ENCODE measurements at regions not wholly inside any gene's neighbourhood (a gene's known extent, or its start where the extent isn't known, plus 50 kb on each side); places are given as distances from the start of the nearest gene placed in this dataset.

DNA sequence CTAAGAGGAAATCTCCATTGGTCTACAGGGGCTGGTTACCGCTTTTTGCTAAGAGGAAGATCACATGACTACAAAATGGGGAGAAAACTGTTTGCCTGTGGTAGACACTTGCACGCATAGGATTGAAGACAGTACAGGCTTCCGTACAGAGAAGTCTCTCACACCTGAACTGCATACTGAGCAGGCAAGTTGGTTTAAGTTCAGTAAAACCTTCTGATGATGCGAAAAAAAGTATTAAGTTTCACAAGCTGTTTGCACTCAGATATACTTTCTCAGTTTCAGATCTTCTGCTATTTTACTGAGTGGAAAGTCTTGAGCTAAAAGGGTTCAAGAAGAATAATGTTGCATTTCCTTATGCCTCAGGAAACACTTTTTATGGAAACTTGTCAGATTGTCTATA, 292.2 kb upstream of the MC4R start:
- no peak for DNase-seq (ENCODE audit: low spot score)

DNA sequence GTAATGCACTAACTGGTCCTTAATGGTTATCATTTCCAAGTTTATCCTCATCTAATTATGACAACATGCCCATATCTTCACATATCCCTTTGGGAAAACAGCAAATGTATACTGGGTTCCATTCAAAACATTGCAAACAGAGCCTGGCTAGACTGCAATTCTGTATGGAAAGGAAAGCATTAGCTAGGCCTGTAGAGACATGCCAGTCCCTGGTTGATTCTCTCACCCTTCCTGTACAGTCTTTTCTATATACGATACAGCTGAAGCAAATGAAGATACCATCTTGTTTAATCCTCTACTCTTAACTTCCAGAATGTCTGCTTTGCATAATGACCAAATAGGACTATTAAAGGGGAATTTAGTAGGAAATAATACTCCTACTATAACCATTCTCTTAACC, 294.4 kb upstream of the MC4R start:
- no peak for DNase-seq (ENCODE audit: low spot score)

GRCh38 chr18:60668583-60668982, 296.0 kb upstream of the MC4R start:
- no peak for DNase-seq (ENCODE audit: low spot score)

DNA sequence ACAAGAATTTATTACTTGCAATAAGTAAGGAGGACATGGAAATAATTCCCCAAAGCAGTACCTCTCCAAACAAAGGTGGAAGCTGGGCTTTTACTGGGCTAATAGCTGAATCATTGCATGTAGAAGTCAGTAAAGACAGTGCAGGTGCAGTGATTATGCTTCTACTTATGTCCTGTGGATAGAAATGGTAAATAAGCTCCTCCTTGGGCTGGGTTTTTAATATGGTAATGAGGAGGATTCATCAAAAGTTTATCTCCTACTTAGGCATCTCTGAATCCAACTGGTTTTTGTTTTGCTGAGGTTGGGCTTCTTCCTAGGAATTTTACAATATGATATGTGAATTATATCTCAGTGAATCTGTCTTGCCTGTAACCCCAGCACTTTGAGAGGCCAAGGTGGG, 297.4 kb upstream of the MC4R start:
- no peak for DNase-seq (ENCODE audit: low spot score)

- DNase-seq (ENCODE audit: low spot score) = no peak
Observed at GRCh38 chr18:60671021-60671420, 298.4 kb upstream of the MC4R start.

- DNase-seq (ENCODE audit: low spot score) = no peak
Observed at GRCh38 chr18:60675126-60675525, 302.6 kb upstream of the MC4R start.

DNA sequence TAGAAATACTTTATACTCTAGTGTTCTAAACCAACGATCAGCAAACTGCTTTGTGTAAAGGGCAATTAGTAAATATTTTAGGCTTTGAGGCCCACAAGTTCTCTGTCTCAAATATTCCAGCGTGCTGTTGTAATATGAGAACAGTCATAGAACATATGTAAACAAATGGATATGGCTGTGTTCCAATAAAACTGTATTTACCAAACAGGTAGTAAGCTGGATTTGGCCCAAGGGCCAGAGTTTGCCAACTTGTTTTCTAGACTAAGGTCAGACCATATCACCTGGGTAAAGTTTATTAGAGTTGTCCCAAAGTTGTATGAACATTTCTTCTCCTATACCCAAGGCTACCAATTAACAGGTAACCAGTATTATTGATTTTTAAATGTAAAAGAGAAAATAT, 303.2 kb upstream of the MC4R start:
- no peak for DNase-seq (ENCODE audit: low spot score)

- DNase-seq (ENCODE audit: low spot score) = no peak
Observed at GRCh38 chr18:60676815-60677214, 304.2 kb upstream of the MC4R start.

- peak; percentile 18 for DNase-seq (ENCODE audit: low spot score)
Observed at GRCh38 chr18:60684843-60685513, 312.4 kb upstream of the MC4R start.

DNA sequence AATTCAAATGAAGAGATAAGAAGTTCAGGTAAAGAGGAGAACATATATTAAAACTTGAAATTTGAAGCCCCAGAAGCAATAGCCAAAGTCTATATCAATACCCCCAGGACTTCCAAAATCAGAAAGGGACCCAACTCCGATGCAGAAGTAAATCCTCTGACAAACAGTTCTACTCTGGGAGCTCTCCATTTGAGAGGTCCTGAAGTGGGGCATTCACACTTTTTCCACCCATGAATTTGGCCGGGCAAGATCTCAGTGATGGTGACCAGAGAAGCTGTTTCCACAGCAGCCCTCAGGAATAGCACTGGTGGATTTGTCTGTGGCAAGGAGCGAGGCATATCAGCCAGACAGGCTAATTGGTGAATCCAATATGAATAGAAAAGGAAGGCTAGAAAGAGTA, 313.6 kb upstream of the MC4R start:
- no peak for DNase-seq (ENCODE audit: low spot score)

DNA sequence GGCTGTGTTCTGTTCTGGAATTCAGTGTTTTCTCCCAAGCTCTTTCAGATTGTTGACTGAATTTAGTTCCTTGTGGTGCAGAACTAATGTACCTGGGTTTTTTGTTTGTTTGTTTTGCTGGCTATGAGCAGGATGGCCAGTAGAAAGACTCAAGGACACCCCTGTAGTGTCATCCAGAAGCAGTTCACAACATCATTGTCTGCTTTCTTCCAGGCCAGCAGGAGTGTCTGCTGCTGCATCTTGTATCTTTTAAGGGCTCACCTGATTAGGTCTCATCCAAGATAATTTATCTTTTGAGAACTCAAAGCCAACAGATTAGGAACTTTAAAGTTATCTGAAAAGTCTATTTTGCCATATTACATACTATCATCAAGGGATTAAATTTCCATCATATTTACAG, 318.5 kb upstream of the MC4R start:
- no peak for DNase-seq (ENCODE audit: low spot score)

- DNase-seq (ENCODE audit: low spot score) = no peak
Observed at GRCh38 chr18:60693426-60693825, 320.9 kb upstream of the MC4R start.

DNA sequence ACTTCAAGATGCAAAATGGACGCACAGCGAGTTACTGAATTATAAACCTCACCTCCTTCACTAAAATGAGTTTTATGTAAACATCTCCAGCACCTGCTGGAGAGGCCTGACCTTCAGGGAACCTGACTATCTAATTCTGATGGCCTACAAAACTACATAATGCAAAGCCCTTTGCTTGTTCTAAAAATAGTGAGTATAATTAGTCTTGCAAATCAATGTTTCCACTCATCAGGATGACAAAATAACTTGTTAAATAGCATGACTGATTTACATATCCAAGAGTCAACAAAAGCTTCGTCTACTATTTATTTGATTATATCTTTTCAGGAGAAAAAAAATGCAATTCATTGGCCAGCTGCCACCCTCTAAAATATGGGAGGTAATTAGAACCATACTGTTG, 326.3 kb upstream of the MC4R start:
- no peak for DNase-seq (ENCODE audit: low spot score)

DNA sequence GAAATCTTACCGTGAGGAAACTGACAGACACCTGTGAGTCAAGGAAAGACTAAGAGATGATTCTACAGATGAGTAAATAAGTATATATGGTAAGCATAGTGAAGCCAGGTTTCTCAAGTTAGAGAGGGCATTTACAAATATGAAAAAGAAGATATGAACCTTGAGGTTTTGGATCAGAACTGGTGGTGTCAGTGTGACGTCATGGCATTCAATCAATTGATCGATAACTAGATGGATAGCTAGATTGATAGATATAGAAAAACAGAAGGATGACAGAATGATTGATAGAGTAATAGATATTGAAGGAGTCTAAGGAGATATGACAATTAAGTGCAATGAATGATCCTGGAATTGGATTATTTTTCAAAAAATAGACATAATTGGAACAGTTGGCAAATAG, 350.2 kb upstream of the MC4R start:
- DNase-seq (ENCODE audit: low spot score) = no peak

- DNase-seq (ENCODE audit: low spot score) = no peak
Observed at GRCh38 chr18:60732143-60732542, 359.6 kb upstream of the MC4R start.

- DNase-seq (ENCODE audit: low spot score) = no peak
Observed at GRCh38 chr18:60739212-60739611, 366.6 kb upstream of the MC4R start.

GRCh38 chr18:60740313-60740712, 367.7 kb upstream of the MC4R start:
- DNase-seq (ENCODE audit: low spot score) = no peak

DNA sequence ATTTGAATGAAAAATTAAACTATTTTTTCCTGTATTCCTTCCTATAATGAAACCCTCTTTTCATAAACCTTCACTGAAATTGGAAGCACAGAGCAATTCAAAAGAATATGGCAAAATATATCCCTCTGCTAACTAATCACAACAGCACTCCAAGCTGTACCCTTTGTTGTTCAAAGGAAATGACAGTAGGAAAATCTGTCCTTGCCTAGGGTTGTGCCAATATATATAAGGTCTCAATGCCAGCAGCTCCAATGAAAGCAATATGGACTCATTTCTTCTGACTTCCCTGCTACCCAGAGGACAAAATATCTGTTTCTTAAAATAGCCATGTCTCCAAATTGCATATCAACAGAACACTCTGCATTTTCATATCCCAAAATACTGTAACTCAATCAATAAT, 373.9 kb upstream of the MC4R start:
- no peak for DNase-seq (ENCODE audit: low spot score)

DNA sequence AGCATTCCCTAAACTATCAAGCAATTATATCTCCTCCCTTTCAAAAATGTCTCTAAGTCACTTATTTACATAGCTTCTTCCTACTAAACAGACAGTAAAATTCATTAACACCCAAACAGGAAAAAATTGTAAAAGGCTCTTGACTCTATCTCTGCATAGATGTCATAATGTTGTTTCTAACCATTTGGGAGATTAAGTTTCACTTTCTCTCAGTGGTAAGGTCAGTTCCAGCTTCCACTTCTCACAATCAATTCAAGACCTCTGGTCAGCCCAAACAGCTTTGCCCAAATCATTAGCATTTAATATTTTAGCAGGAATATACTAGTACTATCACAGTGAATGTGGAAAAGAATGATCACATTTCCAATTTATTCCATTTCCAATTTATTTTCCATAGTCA, 374.3 kb upstream of the MC4R start:
- no peak for DNase-seq (ENCODE audit: low spot score)

DNA sequence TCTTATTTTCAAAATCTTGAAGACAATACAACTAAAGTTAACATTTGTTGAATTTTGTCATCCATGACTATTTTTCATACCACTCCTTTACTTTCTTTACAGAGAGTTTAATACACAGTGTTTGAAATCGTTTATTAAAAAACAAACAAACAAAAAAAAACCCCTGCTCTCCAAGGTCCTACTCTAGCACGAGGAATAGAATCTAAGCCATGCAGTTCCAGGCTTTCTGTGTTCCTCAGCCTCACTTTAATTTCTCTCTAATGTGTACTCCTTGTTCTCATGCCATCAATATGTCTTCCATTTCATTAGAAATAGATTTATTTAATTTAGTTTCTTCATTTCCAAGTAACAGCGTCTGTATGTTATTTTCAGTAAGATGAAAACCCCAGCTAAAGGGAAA, 381.2 kb upstream of the MC4R start:
- DNase-seq (ENCODE audit: low spot score) = no peak

- DNase-seq (ENCODE audit: low spot score) = no peak
Observed at GRCh38 chr18:60754413-60755009, 381.9 kb upstream of the MC4R start.

DNA sequence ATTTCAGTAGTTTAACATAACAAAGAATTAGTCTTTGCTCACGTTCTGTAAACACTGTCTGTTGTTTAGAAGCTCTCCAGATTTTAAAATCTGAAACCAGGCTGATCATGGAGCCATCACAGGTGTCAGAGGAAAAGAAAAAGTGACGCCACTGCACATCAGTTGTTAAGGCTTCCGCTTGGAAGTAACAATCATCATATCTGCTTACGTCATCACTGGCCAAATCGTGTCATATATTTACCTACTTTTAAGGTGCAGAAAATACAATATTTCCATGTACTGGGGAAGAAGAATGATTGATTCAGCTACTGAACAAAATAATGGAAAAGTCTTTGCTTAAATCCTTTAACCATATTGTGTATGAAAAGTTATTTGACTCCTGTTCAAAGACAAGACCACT, 382.6 kb upstream of the MC4R start:
- no peak for DNase-seq (ENCODE audit: low spot score)

DNA sequence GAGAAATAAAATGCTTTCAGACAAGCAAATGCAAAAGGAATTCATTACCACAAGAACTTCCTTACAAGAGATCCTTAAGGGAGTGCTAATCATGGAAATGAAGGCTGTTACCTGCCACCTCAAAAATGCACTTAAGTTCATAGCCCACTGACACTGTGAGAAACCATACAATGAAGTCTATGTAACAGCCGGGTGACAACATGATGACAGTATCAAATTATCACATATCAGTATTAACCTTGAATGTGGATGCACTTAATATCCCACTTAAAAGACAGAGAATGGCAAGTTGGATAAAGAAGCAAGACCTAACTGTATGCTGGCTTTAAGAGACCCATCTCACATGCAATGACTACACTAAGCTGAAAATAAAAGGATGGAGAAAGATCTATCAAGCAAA, 403.4 kb upstream of the MC4R start:
- DNase-seq (ENCODE audit: low spot score) = no peak

- DNase-seq (ENCODE audit: low spot score) = no peak
Observed at GRCh38 chr18:60784161-60784560, 411.6 kb upstream of the MC4R start.

All from kidney tubule cell (primary cell).